Activated CD8-positive, alpha-beta memory T cell treated with anti-CD3 and anti-CD28 coated beads for 36 hours (primary cell): ENCODE measurements at regions not wholly inside any gene's neighbourhood (a gene's known extent, or its start where the extent isn't known, plus 50 kb on each side); places are given as distances from the start of the nearest gene placed in this dataset.

Experiments used
- CTCF ChIA-PET: fragments of 350-600 bp; sonication (Branson Sonifier 250); formaldehyde crosslinking; loops from one replicate; lab custom pipeline; 2021; ENCODE audit warnings: antibody characterized with exemption; lab: Charles Lee
- POLR2A ChIA-PET: fragments of 350-600 bp; sonication (Branson Sonifier 250); formaldehyde crosslinking; loops from one replicate; lab custom pipeline; 2021; ENCODE audit warnings: antibody characterized with exemption; lab: Charles Lee

GRCh38 chr17:33664116-33664840 is 371.2 kb upstream of the ASIC2 start:
- POLR2A ChIA-PET: no interaction called here
- CTCF ChIA-PET: no interaction called here

GRCh38 chr17:33667052-33667509 is 374.0 kb upstream of the ASIC2 start:
- ChIA-PET POLR2A (no interaction called here), CTCF (interaction anchor here (0.9 kb wide), 1 partner anchor 70 kb away, joined by 3 read pairs; no protein-coding TSS in a partner anchor)

GRCh38 chr17:33667671-33668070 is 374.6 kb upstream of the ASIC2 start:
- ChIA-PET POLR2A (no interaction called here), CTCF (no interaction called here)

DNA sequence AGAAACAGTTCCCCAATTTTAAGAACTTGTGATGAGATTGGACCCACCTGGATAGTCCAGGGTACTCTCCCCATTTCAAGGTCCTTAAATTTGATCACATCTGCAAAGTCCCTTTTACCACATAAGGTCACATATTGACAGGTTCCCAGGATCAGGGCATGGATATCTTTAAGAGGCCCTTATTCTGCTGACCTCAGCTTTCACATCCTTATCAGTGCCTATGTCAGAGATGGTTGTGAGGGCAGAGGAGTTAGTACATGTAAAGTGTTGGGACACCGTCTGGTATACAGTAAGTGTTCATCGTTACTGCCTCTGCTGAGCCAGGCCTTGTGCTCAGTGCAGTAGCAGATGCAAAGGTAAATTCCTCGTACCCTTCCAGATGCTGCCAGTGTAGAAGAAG is 375.4 kb upstream of the ASIC2 start:
- ChIA-PET POLR2A (no interaction called here), CTCF (no interaction called here)

- ChIA-PET POLR2A (no interaction called here), CTCF (no interaction called here)
These were observed 378.4 kb upstream of the ASIC2 start for GRCh38 chr17:33671491-33671890.

- CTCF ChIA-PET: interaction anchor here (0.9 to 1.2 kb wide), 3 partner anchors 11 to 155 kb away, joined by 3 to 4 read pairs (median 3); no protein-coding TSS in a partner anchor
- POLR2A ChIA-PET: no interaction called here
These were observed 381.6 kb upstream of the ASIC2 start for GRCh38 chr17:33674685-33675084.

GRCh38 chr17:33676444-33676843 is 383.3 kb upstream of the ASIC2 start:
- CTCF ChIA-PET: no interaction called here
- POLR2A ChIA-PET: no interaction called here

- ChIA-PET POLR2A (no interaction called here), CTCF (no interaction called here)
These were observed 386.5 kb upstream of the ASIC2 start for GRCh38 chr17:33679595-33679994.

DNA sequence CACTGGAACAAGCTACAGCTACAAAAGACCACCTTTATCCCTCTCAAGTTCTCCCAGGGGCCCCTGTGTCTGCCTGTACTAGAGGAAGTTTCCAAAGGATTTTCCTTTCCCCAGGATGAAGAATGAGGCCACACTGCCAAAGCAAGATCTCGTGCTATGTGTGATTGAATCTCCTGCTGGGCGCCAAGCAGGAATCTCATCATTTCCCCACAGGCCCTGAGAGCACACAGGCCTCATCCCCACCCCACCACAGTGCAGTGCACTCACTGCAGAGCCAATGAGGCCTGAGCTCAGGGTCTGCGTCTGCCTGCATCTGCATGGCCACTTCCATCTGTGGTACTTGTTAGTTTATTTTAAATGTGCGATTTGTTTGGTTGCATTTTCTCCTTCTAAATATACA is 387.4 kb upstream of the ASIC2 start:
- CTCF ChIA-PET: no interaction called here
- POLR2A ChIA-PET: no interaction called here

DNA sequence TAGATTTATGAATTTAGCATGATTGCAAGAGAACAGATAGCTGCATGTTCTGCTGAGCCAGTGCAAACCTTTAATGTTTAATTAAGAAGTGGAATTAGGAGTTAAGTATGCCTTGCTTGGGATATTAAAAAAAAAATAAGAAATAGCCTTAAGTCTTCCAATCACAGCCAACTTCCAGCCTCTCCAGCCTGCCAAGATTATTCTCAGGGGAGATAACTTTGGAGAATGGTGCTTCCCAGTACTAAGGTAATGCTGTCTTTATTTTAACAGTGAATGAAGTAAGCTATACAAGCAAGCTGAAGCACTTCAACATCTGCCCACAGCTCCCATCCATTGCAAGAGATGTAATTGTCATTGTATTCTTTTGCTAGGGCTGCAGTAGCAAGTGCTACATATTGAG is 389.5 kb upstream of the ASIC2 start:
- POLR2A ChIA-PET: no interaction called here
- CTCF ChIA-PET: no interaction called here

DNA sequence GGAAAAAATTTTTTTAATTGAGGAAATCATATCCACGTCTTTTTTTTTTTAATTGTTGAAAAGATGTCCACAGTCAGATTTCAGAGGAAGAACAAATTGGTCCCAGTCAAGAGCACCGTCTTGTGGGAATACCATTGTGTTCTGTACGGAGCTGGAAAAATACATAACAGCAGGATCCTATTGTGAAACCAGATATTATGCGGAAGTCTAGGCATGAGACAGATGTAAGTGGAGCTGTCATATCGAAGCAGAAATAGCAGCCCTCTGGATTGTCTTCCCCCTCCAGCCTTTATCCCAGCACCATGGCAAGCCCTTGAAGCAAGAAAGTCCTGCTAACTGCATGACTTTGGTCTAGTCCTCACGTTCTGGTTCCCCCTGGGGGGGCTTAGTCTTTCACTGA is 391.6 kb upstream of the ASIC2 start:
- POLR2A ChIA-PET: no interaction called here

GRCh38 chr17:33686171-33686570 is 393.1 kb upstream of the ASIC2 start:
- ChIA-PET POLR2A (no interaction called here), CTCF (interaction anchor here (1.2 kb wide), 1 partner anchor 11 kb away, joined by 3 read pairs; no protein-coding TSS in a partner anchor)

More for the DNA sequence above, 391.6 kb upstream of the ASIC2 start:
- CTCF ChIA-PET: interaction anchor here (1.2 kb wide), 1 partner anchor 10 kb away, joined by 3 read pairs; no protein-coding TSS in a partner anchor

- ChIA-PET POLR2A (no interaction called here), CTCF (no interaction called here)
These were observed 394.7 kb upstream of the ASIC2 start for GRCh38 chr17:33687831-33688230.

- ChIA-PET POLR2A (no interaction called here), CTCF (no interaction called here)
These were observed 395.7 kb upstream of the ASIC2 start for GRCh38 chr17:33688771-33689170.

GRCh38 chr17:33689725-33690124 is 396.6 kb upstream of the ASIC2 start:
- ChIA-PET POLR2A (no interaction called here), CTCF (no interaction called here)

- POLR2A ChIA-PET: no interaction called here
These were observed 402.3 kb upstream of the ASIC2 start for GRCh38 chr17:33695431-33695830.

DNA sequence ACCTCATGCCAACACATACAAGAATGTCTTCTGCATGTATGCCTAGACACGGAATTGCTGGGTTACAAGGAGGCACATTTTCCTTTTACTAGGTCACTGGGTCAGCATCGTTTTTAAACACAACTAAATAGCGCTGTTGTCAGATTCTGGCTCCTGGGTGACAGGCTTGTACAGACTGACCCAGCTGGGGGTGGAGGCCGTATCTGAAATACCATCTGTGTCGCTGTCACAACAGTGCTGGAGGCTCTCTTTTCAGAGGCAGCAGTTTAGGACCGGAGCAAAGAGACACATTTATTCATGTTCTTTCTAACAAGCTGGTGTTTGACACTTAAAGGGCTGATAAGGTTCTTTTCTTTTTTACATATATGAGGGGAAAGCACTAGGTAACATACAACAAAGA is 403.0 kb upstream of the ASIC2 start:
- ChIA-PET POLR2A (no interaction called here), CTCF (no interaction called here)

More at GRCh38 chr17:33695431-33695830, 402.3 kb upstream of the ASIC2 start:
- CTCF ChIA-PET: no interaction called here

GRCh38 chr17:33697557-33697956 is 404.5 kb upstream of the ASIC2 start:
- ChIA-PET POLR2A (no interaction called here), CTCF (no interaction called here)

GRCh38 chr17:33701910-33702309 is 408.8 kb upstream of the ASIC2 start:
- ChIA-PET POLR2A (no interaction called here), CTCF (no interaction called here)

DNA sequence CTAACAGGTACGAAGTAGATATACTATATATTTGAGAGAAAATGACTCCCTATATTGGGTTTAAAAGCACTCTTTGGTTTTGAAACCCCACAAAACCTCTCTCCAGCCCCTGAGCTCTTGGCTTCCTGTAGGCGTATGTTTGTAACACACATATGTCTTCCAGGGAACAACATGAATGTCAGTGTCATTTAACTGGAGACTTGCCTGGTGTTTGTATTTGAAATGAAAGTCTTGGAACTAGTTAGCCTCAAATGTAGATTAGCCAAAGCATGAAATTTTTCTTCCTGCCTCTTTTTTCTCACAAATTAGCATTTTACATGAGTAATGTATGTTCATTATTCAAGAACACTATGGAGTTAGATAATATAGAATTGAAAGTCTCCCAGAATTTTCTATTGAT is 411.8 kb upstream of the ASIC2 start:
- ChIA-PET POLR2A (no interaction called here), CTCF (no interaction called here)

- ChIA-PET POLR2A (no interaction called here), CTCF (no interaction called here)
These were observed 416.8 kb upstream of the ASIC2 start for GRCh38 chr17:33709881-33710280.
